ENCODE measurements at regions not wholly inside any gene's neighbourhood (a gene's known extent, or its start where the extent isn't known, plus 50 kb on each side); places are given as distances from the start of the nearest gene placed in this dataset.
"Not testable (repeated sequence)": the region's sequence is repeated elsewhere in the genome, so short reads cannot be mapped to it uniquely, and the experiment has no call there.

GRCh38 chr5:174982485-174982884 lies 258.1 kb downstream of the MSX2 start:
- DNase-seq (ENCODE audit: low spot score): no peak

- DNase-seq (ENCODE audit: low spot score): no peak
Observed at GRCh38 chr5:174981416-174981815, 257.0 kb downstream of the MSX2 start.

GRCh38 chr5:174980952-174981351 lies 256.6 kb downstream of the MSX2 start:
- no peak for DNase-seq (ENCODE audit: low spot score)

GRCh38 chr5:174972291-174972690 lies 247.9 kb downstream of the MSX2 start:
- no peak for DNase-seq (ENCODE audit: low spot score)

GRCh38 chr5:174971210-174971609 lies 246.8 kb downstream of the MSX2 start:
- DNase-seq (ENCODE audit: low spot score): no peak

GRCh38 chr5:174970502-174970901 lies 246.1 kb downstream of the MSX2 start:
- DNase-seq (ENCODE audit: low spot score): no peak

- no peak for DNase-seq (ENCODE audit: low spot score)
Observed at GRCh38 chr5:174953871-174954270, 229.5 kb downstream of the MSX2 start.

- peak; percentile 67 for DNase-seq (ENCODE audit: low spot score)
Observed at GRCh38 chr5:174951151-174951780, 226.9 kb downstream of the MSX2 start.

- peak; percentile 9 for DNase-seq (ENCODE audit: low spot score)
Observed at GRCh38 chr5:174947548-174947947, 223.2 kb downstream of the MSX2 start.

- DNase-seq (ENCODE audit: low spot score): no peak
Observed at GRCh38 chr5:174945853-174946252, 221.5 kb downstream of the MSX2 start.

- DNase-seq (ENCODE audit: low spot score): no peak
Observed at GRCh38 chr5:174943785-174944184, 219.4 kb downstream of the MSX2 start.

GRCh38 chr5:174943002-174943401 lies 218.6 kb downstream of the MSX2 start:
- not testable (repeated sequence) for DNase-seq (ENCODE audit: low spot score)

GRCh38 chr5:174937201-174938123 lies 213.1 kb downstream of the MSX2 start:
- no peak for DNase-seq (ENCODE audit: low spot score)

- DNase-seq (ENCODE audit: low spot score): peak; percentile 30
Observed at GRCh38 chr5:174935854-174936474, 211.6 kb downstream of the MSX2 start.

GRCh38 chr5:174931033-174931432 lies 206.7 kb downstream of the MSX2 start:
- not testable (repeated sequence) for DNase-seq (ENCODE audit: low spot score)

GRCh38 chr5:174925586-174925985 lies 201.2 kb downstream of the MSX2 start:
- DNase-seq (ENCODE audit: low spot score): no peak

- DNase-seq (ENCODE audit: low spot score): no peak
Observed at GRCh38 chr5:174922955-174923354, 198.6 kb downstream of the MSX2 start.

GRCh38 chr5:174920906-174921550 lies 196.6 kb downstream of the MSX2 start:
- no peak for DNase-seq (ENCODE audit: low spot score)

- DNase-seq (ENCODE audit: low spot score): no peak
Observed at GRCh38 chr5:174919351-174919750, 195.0 kb downstream of the MSX2 start.

GRCh38 chr5:174918655-174919054 lies 194.3 kb downstream of the MSX2 start:
- DNase-seq (ENCODE audit: low spot score): no peak

GRCh38 chr5:174917976-174918554 lies 193.7 kb downstream of the MSX2 start:
- no peak for DNase-seq (ENCODE audit: low spot score)

GRCh38 chr5:174917435-174917834 lies 193.1 kb downstream of the MSX2 start:
- not testable (repeated sequence) for DNase-seq (ENCODE audit: low spot score)
